Small intestine (tissue), 7 donors: ENCODE measurements at regions not wholly inside any gene's neighbourhood (a gene's known extent, or its start where the extent isn't known, plus 50 kb on each side); places are given as distances from the start of the nearest gene placed in this dataset.
A peak's percentile ranks its signal among the peaks of the same experiment; 100 is the strongest.

Source experiments
- DNase-seq, 2 donors: peaks; one replicate each; pipeline versions ENCODE4 v3.0.0 to v3.0.0-alpha.2; 2013
- FAIRE-seq: peaks from 2 replicates; lab custom pipeline; 2012; peaks lifted over from hg19 to GRCh38; lab: Jason Lieb, UNC
- H3K27ac ChIP-seq, 3 donors: one replicate each; pipeline ENCODE4 v1.5.1; 2013; ENCODE audit warnings: low read length in 2 of 3, mild to moderate bottlenecking in 2 of 3, control low read depth in 1 of 3, inconsistent platforms in 1 of 3, low read depth in 1 of 3, moderate library complexity in 1 of 3
- H3K27me3 ChIP-seq, 3 donors: one replicate each; pipeline ENCODE4 v1.6.1; 2013; ENCODE audit warnings: low read length in 3 of 3, inconsistent platforms in 1 of 3; ENCODE audit not compliant: control insufficient read depth in 3 of 3, insufficient read depth in 3 of 3
- H3K36me3 ChIP-seq, 3 donors: one replicate each; pipeline ENCODE4 v1.6.1; 2013; ENCODE audit warnings: low read length in 3 of 3, inconsistent platforms in 1 of 3, low read depth in 1 of 3, mild to moderate bottlenecking in 1 of 3, moderate library complexity in 1 of 3; ENCODE audit not compliant: control insufficient read depth in 3 of 3, insufficient read depth in 2 of 3
- H3K4me1 ChIP-seq, 3 donors: one replicate each; pipeline ENCODE4 v1.6.1; 2013; ENCODE audit warnings: low read length in 2 of 3, inconsistent platforms in 1 of 3, low read depth in 1 of 3, mild to moderate bottlenecking in 1 of 3, moderate library complexity in 1 of 3; ENCODE audit not compliant: control insufficient read depth in 3 of 3, insufficient read depth in 2 of 3
- H3K4me3 ChIP-seq, 3 donors: one replicate each; pipeline ENCODE4 v1.5.1; 2013; ENCODE audit warnings: low read length in 3 of 3, control low read depth in 1 of 3, inconsistent platforms in 1 of 3, low read depth in 1 of 3, mild to moderate bottlenecking in 1 of 3, moderate library complexity in 1 of 3
- H3K9me3 ChIP-seq, 2 donors: one replicate each; pipeline ENCODE4 v1.6.1; 2013; ENCODE audit warnings: low read depth in 1 of 2, low read length in 1 of 2; ENCODE audit not compliant: control insufficient read depth in 2 of 2, insufficient read depth in 1 of 2
- WGBS, 3 donors: extraction: QIAGEN DNeasy Blood & Tissue Kit; methylation state at CpG; one replicate each; pipeline ENCODE4 v1.1.7; 2013; 5-methylcytosine and 5-hydroxymethylcytosine counted together
- donor health status: healthy with polysubstance abuse.
- donor health status: control.
- donor health status: control.
- donor health status: Bipolar disorder and iron deficiency.
- donor health status: healthy.

GRCh38 chr12:43294916-43295315 is 257.1 kb downstream of the ADAMTS20 start:
- DNase-seq (no peak), FAIRE-seq (no peak)
- no peaks in the 10 kb centered on the region for H3K4me1 ChIP-seq
- 77 to 91% (median 84%) methylated on average over 2 of the region's 2 CpGs for WGBS, 3 donors
- no peaks in the 10 kb centered on the region for H3K27me3 ChIP-seq
- H3K4me3 ChIP-seq = no peak overlapping the region
- no peaks in the 10 kb centered on the region for H3K9me3 ChIP-seq
- no peak overlapping the region for H3K27ac ChIP-seq
- H3K36me3 ChIP-seq = no peaks in the 10 kb centered on the region

- no peaks in the 10 kb centered on the region for H3K27me3 ChIP-seq
- H3K4me1 ChIP-seq = peaks cover 0 to 3% (median 0%) of the 10 kb centered on the region in 3 donors
- FAIRE-seq (peak; percentile 15), DNase-seq (no peak)
- no peak overlapping the region for H3K4me3 ChIP-seq
- 82 to 86% (median 82%) methylated on average over 4 of the region's 4 CpGs for WGBS, 3 donors
- H3K36me3 ChIP-seq = no peaks in the 10 kb centered on the region
- no peak overlapping the region for H3K27ac ChIP-seq
- H3K9me3 ChIP-seq = no peaks in the 10 kb centered on the region
Measured at GRCh38 chr12:43294147-43294546, 257.9 kb downstream of the ADAMTS20 start.

GRCh38 chr12:43293396-43293795 is 258.6 kb downstream of the ADAMTS20 start:
- Histone ChIP-seq H3K9me3 (no peaks in the 10 kb centered on the region), H3K4me1 (peaks cover 2 to 7% (median 5%) of the 10 kb centered on the region in 3 donors), H3K27me3 (no peaks in the 10 kb centered on the region), H3K27ac (no peak overlapping the region), H3K4me3 (no peak overlapping the region), H3K36me3 (no peaks in the 10 kb centered on the region)
- DNase-seq (no peak), FAIRE-seq (no peak)
- WGBS, 3 donors = 82 to 88% (median 87%) methylated on average over 3 of the region's 3 CpGs

- FAIRE-seq (no peak), DNase-seq (no peak)
- Histone ChIP-seq H3K36me3 (no peaks in the 10 kb centered on the region), H3K27ac (no peak overlapping the region), H3K27me3 (no peaks in the 10 kb centered on the region), H3K4me1 (peaks cover 2 to 7% (median 7%) of the 10 kb centered on the region in 3 donors), H3K4me3 (no peak overlapping the region), H3K9me3 (no peaks in the 10 kb centered on the region)
- 63 to 85% (median 81%) methylated on average over 2 of the region's 2 CpGs for WGBS, 3 donors
Measured at GRCh38 chr12:43292699-43293098, 259.3 kb downstream of the ADAMTS20 start.

GRCh38 chr12:43291516-43291915 is 260.5 kb downstream of the ADAMTS20 start:
- no peaks in the 10 kb centered on the region for H3K27me3 ChIP-seq
- H3K4me1 ChIP-seq = peaks cover 2 to 7% (median 7%) of the 10 kb centered on the region in 3 donors
- H3K36me3 ChIP-seq = no peaks in the 10 kb centered on the region
- no peak for DNase-seq
- no peaks in the 10 kb centered on the region for H3K9me3 ChIP-seq
- no peak for FAIRE-seq
- no peak overlapping the region for H3K27ac ChIP-seq
- 82 to 93% (median 89%) methylated on average over 3 of the region's 3 CpGs for WGBS, 3 donors
- H3K4me3 ChIP-seq = no peak overlapping the region

- FAIRE-seq (no peak), DNase-seq (no peak)
- Histone ChIP-seq H3K36me3 (no peaks in the 10 kb centered on the region), H3K27ac (no peak overlapping the region), H3K4me3 (no peak overlapping the region), H3K4me1 (peaks cover 2 to 7% (median 7%) of the 10 kb centered on the region in 3 donors), H3K27me3 (no peaks in the 10 kb centered on the region), H3K9me3 (no peaks in the 10 kb centered on the region)
- WGBS, 3 donors = 88 to 99% (median 98%) methylated on average over 2 of the region's 2 CpGs
Measured at GRCh38 chr12:43290836-43291235, 261.2 kb downstream of the ADAMTS20 start.

GRCh38 chr12:43289426-43289801 is 262.6 kb downstream of the ADAMTS20 start:
- H3K4me3 ChIP-seq = no peak overlapping the region
- no peak for FAIRE-seq
- WGBS, 3 donors = 10 to 26% (median 10%) methylated on average over 5 of the region's 5 CpGs

GRCh38 chr12:43288671-43289425 is 263.2 kb downstream of the ADAMTS20 start:
- WGBS, 3 donors = 58 to 62% (median 59%) methylated on average over 15 of the region's 15 CpGs
- DNase-seq = peak in 1 of 2 donors; percentile 18
- Histone ChIP-seq H3K4me3 (no peak overlapping the region), H3K9me3 (no peaks in the 10 kb centered on the region), H3K27ac (no peak overlapping the region), H3K27me3 (no peaks in the 10 kb centered on the region), H3K4me1 (peaks cover 2 to 7% (median 7%) of the 10 kb centered on the region in 3 donors), H3K36me3 (no peaks in the 10 kb centered on the region)
- no peak for FAIRE-seq

More at GRCh38 chr12:43289426-43289801, 262.6 kb downstream of the ADAMTS20 start:
- Histone ChIP-seq H3K4me1 (peaks cover 2 to 7% (median 7%) of the 10 kb centered on the region in 3 donors), H3K36me3 (no peaks in the 10 kb centered on the region), H3K27ac (no peak overlapping the region), H3K27me3 (no peaks in the 10 kb centered on the region), H3K9me3 (no peaks in the 10 kb centered on the region)
- DNase-seq = peak in 1 of 2 donors; percentile 44
